GM21619 (cell line): ENCODE measurements at regions not wholly inside any gene's neighbourhood (a gene's known extent, or its start where the extent isn't known, plus 50 kb on each side); places are given as distances from the start of the nearest gene placed in this dataset.

Experiments used
- ATAC-seq: cut with Tn5 transposase; IDR thresholded peaks from one replicate; pipeline ENCODE4 v1.9.1; 2021; ENCODE audit not compliant: unreplicated experiment

DNA sequence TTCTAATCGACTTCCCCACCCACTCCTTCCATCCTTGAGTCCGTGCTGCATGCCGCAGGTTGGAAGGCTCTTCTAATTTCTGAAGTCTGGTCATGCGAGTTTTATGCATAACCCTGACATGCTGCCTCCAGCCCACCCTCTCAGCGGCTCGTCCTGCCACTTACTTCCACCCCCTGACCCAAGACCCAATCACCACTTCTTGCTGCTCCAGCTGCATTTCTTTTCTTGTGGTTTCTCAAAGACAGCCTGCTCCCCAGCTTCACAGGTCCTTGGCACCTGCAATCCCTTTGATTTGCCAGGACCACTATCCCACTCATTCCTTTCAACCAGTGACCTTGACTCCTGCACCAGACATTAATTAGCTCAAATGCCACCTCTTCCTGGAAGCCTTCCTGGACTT lies 486.7 kb downstream of the VRK1 start:
- ATAC-seq, result no peak

- no peak for ATAC-seq
These were observed 490.8 kb downstream of the VRK1 start for GRCh38 chr14:97287956-97288355.

DNA sequence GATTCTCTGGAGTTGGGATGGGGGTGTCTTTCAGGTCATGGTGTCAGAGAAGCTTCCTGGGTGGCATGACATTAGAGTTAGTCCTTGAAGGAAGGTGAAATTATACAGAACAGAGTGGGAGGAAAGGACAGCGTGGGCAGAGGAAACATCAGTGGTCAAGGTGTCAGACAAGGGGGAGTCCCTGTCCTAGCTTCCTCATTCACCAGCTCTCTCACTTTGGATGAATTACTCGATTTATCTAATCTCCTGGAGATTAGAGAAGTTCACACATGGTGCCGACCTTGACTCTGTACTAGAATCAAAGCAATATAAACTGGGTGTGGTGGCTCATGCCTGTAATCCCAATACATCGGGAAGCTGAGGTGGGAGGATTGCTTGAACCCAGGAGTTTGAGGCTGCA lies 492.9 kb downstream of the VRK1 start:
- ATAC-seq, result no peak

- no peak for ATAC-seq
These were observed 493.8 kb downstream of the VRK1 start for GRCh38 chr14:97290977-97291376.

DNA sequence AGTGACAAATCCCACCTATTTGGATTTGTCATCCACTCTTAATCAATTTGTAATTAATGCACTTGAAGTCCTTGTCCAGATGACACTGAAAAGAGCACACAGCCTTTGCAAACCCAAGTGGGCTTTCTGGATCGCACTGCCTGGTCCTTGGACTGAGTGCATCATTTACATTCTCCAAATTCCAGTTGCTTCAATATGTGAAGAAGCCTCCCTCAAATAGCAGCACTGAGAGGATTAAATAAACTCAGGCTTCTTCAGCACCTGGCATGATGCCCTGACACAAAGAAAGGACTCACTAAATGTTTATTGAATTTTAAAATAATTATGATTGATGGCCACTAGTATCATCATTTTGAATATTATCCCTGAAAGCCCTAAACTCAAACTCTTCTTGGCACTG lies 496.5 kb downstream of the VRK1 start:
- ATAC-seq, result no peak

- ATAC-seq, result no peak
These were observed 498.0 kb downstream of the VRK1 start for GRCh38 chr14:97295108-97295710.

- ATAC-seq, result no peak
These were observed 499.0 kb downstream of the VRK1 start for GRCh38 chr14:97296176-97296575.

DNA sequence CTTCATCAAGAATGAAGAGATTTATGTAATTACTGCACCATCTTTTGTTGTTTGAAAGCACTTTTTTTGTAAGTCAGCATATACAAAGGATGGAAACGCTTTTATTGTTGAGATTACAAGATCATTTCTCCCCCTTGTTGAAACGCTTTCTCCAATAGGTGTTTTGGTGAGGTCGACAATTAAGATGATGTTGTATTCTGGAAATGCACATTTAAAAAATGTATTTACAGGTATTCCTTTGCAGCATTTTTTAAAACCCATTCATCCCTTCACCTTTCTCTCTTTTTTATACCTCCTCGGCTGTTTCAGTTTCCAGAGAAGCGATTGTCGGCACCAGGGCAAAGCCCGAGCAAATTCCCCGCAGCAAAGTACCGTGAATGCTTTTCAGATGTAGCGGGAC lies 499.9 kb downstream of the VRK1 start:
- ATAC-seq, result no peak

GRCh38 chr14:97298331-97298730 lies 501.1 kb downstream of the VRK1 start:
- no peak for ATAC-seq

GRCh38 chr14:97298736-97299135 lies 501.6 kb downstream of the VRK1 start:
- no peak for ATAC-seq

GRCh38 chr14:97299661-97300060 lies 502.5 kb downstream of the VRK1 start:
- ATAC-seq, result no peak

DNA sequence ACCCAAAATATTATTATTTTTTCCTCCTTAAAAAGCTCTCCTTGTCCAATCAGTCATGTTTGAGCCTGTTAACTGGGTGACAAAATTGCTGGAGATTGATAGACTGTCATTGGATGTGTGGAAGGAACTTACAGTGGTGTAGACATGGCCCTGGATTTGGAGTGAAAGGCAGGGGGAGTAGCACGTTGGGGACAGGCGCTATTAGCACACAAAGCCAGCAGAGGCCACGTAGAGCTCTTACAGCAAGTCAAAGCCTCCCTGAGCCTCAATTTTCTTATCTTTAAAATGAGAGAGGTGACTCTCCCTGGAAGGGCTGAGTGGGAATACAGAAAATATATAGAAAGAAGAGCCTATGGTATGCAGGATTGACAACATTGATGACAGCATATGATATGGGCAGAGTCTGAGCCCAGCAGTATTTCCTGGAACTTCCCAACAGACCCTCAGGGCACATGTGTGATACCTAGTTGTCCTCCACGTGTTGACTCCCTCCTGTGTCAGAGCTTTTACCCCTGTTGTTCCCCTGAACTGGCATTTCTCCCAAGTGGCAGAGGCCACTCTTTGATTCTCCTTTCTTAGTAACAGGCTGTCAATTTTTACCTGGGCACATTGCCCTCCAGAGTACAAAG lies 504.9 kb downstream of the VRK1 start:
- ATAC-seq, result no peak

- peak; percentile 45 for ATAC-seq
These were observed 509.1 kb downstream of the VRK1 start for GRCh38 chr14:97306133-97306759.

DNA sequence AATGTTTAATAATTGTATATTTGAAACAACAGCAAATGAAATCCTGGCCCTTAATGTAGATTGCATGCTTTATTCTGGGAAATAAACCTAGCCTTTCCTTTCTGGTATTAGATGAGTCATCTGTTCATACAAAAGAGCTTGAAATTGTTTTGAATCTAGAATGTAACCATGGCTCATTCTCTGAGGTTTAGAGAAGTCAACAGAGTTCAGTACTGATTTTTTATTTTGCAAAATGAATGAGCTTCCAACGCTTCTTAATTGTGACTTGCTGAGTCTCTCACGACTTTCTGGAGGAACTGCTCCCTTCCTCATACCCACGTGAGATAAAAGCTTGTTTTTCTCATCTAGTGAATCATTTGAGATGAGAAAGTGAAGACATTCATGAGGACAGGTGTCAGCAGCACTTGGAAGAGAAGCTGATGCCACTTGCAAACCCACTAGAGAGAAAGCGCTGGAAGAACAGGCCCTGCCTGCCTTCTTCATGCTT lies 509.6 kb downstream of the VRK1 start:
- ATAC-seq, result peak; percentile 49

DNA sequence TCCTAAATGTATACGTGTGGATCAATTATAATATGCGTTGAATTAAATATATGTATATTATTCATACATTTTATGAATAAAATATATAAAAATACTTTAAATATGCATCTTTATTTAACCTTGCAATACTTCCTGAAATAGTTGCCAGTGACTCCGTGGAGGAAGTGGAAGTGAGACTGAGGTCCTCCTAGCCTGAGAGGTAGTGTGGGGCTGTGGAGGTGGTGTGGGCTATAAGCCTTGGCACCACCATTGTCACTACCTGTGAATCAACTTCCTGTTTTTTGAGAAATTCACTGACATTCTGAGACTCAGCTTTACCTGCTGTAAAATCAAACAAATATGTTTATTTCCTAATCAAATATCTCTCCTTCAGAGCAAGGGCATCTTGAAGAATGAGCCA lies 514.2 kb downstream of the VRK1 start:
- ATAC-seq, result no peak

- no peak for ATAC-seq
These were observed 515.7 kb downstream of the VRK1 start for GRCh38 chr14:97312910-97313309.

DNA sequence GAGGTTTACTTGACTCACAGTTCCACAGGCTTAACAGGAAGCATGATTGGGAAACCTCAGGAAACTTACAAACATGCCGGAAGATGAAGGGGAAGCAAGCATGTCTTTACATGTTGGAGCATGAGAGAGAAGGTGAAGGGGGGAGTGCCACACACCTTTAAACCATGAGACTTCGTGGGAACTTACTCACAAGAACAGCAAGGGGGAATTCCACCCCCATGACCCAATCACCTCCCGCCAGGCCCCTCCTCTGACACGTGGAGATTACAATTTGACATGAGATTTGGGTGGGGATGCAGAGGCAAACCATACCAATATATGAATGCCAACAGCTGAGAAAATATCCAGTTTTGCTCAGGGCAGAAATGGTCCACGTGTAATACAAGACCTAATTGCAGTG lies 518.6 kb downstream of the VRK1 start:
- no peak for ATAC-seq

DNA sequence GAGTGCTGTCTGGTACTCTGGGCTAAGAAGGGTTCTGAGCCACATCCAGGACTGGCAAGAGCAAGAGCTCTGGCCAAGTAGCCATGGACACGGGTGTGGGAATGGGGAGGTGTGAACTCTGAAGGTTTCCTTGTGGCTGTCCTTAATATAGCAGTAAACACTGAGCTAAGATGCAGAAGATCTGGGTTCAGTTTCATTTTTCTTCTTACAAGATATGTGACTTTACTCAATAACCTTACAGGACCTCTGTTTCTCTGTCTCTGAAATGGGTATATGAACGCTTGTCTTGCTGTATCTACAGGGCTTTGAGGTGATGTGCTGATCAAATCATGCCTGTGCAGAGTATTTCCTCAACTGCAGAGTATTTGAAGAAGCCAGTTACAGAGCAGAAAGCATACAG lies 521.2 kb downstream of the VRK1 start:
- ATAC-seq, result no peak

DNA sequence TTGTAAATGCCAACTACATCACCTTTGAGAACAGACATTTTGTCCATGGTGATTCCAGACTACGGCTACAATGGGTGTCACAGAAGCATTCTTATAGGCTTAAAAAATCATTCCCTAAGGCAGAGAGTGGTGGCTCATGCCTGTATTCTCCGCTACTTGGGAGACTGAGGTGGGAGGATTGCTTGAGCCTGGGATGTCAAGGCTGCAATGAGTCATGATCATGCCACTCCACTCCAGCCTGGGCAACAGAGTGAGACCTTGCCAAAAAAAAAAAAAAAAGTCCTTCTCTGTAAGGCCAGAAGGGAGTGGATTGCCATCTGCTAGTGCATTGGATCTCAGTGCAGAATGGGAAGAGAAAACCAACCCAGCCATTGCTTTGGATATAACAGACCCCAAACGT lies 522.5 kb downstream of the VRK1 start:
- ATAC-seq, result no peak

- ATAC-seq, result no peak
These were observed 531.6 kb downstream of the VRK1 start for GRCh38 chr14:97328743-97329142.

- no peak for ATAC-seq
These were observed 532.5 kb downstream of the VRK1 start for GRCh38 chr14:97329701-97330100.

DNA sequence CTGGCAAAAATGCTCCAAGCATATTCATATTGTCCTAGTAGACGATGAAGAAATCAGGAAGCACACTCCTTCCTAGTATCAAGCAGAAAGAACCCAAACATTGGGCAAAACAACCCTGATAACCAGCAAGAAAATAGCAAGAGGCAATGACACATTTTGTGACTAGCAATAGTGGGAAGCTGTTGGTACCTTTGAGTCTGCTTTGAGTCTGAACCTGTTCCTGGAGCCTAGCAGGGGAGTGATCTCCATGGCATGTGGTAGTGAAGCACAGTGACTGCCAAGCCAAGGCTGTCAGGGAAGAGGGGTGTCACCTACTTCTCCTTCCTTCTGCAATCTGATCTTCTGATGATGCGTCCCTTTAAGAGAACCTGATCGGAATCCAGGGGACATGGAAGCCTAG lies 533.9 kb downstream of the VRK1 start:
- no peak for ATAC-seq

- ATAC-seq, result no peak
These were observed 534.3 kb downstream of the VRK1 start for GRCh38 chr14:97331526-97331925.
